Chondrocyte (in vitro differentiated cells): ENCODE measurements at regions not wholly inside any gene's neighbourhood (a gene's known extent, or its start where the extent isn't known, plus 50 kb on each side); places are given as distances from the start of the nearest gene placed in this dataset.

Experiments
- DNase-seq: peaks from one replicate; pipeline ENCODE4 v3.0.0; 2021; ENCODE audit warnings: mixed read lengths, low spot score
- H3K27ac Mint-ChIP-seq: one replicate; pipeline ENCODE4 v1.8.0; 2021; ENCODE audit warnings: mild to moderate bottlenecking, moderate library complexity, mixed read lengths; ENCODE audit not compliant: unreplicated experiment
- H3K27me3 Mint-ChIP-seq: 2 replicates; pipeline ENCODE4 v1.8.0; 2021; ENCODE audit warnings: low read depth, mixed read lengths
- H3K36me3 Mint-ChIP-seq: 2 replicates; pipeline ENCODE4 v1.8.0; 2021; ENCODE audit warnings: low read depth, mixed read lengths
- H3K4me1 Mint-ChIP-seq: 2 replicates; pipeline ENCODE4 v1.8.0; 2021; ENCODE audit warnings: low read depth, mild to moderate bottlenecking, mixed read lengths
- H3K4me3 Mint-ChIP-seq: one replicate; pipeline ENCODE4 v1.8.0; 2021; ENCODE audit warnings: mild to moderate bottlenecking, moderate library complexity, mixed read lengths; ENCODE audit not compliant: unreplicated experiment
- H3K9me3 Mint-ChIP-seq: 2 replicates; pipeline ENCODE4 v1.8.0; 2021; ENCODE audit warnings: low read depth, mixed read lengths
- CTCF ChIP-seq: fragments of 200-600 bp; sonication (generic); IDR thresholded peaks from 2 replicates; pipeline ENCODE4 v1.5.0; 2021; ENCODE audit warnings: antibody characterized with exemption, mild to moderate bottlenecking, moderate library complexity

GRCh38 chrX:39449352-39449751, 648.1 kb downstream of the MID1IP1 start:
- TF ChIP-seq CTCF = no peak
- no peaks in the 10 kb centered on the region for H3K36me3 Mint-ChIP-seq
- no peak overlapping the region for H3K27ac Mint-ChIP-seq
- no peak for DNase-seq
- H3K4me3 Mint-ChIP-seq = no peak overlapping the region
- no peaks in the 10 kb centered on the region for H3K4me1 Mint-ChIP-seq
- H3K9me3 Mint-ChIP-seq = peaks cover 6% of the 10 kb centered on the region
- peaks cover 11% of the 10 kb centered on the region for H3K27me3 Mint-ChIP-seq

DNA sequence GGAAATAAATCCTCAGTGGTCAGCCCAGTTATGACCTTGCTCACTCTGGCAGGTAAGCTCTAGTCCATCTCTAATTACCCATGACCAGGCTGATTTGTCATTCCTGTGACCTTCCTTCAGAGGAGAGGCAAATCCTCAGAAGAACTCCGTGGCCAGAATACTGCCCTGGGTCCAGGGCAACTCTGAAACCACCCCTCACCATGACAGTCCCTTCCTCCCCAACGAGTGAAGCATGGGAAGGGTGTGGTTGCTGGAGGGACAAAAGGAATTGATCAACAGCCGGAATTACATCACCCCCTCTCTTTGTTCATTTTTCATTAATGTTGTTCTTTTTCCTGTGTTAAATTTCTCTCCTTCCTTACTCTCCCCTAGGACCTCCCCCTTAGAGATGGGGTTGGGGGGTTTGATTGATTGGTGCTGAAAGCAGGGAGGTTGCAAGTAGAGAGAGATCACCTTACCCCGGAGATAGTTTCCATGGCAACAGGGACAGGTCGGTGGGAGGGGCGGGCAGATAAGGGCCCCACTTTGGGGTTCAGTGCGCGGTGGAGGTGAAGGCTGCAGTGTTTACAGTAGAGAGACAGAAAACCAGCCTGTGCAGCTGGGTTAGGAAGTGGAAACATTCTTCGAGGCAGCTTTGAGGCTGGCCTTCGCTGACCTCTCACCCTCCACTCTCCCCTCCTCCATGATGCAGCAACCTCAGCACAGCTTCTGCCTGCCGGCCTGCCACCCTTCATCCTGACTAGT, 647.4 kb downstream of the BCOR start:
- Mint-ChIP-seq H3K4me1 (no peaks in the 10 kb centered on the region), H3K4me3 (no peak overlapping the region), H3K36me3 (no peaks in the 10 kb centered on the region), H3K27me3 (peaks cover 11% of the 10 kb centered on the region), H3K9me3 (peaks cover 4% of the 10 kb centered on the region), H3K27ac (no peak overlapping the region)
- TF ChIP-seq CTCF = no peak
- no peak for DNase-seq

DNA sequence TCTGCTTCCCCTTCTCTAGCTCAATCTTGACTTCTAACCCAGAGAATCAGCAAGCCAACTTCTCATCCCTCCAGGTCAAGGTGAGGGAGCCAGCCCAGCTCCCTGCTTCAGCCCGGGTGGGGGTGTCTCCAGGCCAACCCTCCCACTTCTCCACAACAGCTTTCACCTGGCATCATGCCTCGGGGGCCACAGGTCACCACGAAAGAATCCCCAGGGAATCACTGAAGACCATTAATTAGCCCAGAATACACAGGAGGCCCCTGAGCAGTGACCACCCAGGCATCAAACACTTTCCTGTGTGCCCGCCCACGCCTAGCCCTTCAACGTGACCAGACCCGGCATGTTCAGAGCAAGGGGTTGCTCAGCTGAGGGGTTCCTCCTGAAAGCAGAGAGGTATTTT, 646.7 kb downstream of the BCOR start:
- no peak for TF ChIP-seq CTCF
- Mint-ChIP-seq H3K27me3 (peaks cover 11% of the 10 kb centered on the region), H3K27ac (no peak overlapping the region), H3K4me1 (no peaks in the 10 kb centered on the region), H3K4me3 (no peak overlapping the region), H3K9me3 (peaks cover 3% of the 10 kb centered on the region), H3K36me3 (no peaks in the 10 kb centered on the region)
- DNase-seq = no peak

- no peak for TF ChIP-seq CTCF
- Mint-ChIP-seq H3K4me1 (peaks cover 5% of the 10 kb centered on the region), H3K27ac (no peak overlapping the region), H3K4me3 (no peak overlapping the region), H3K9me3 (peaks cover 10% of the 10 kb centered on the region), H3K36me3 (no peaks in the 10 kb centered on the region), H3K27me3 (peaks cover 11% of the 10 kb centered on the region)
- DNase-seq = no peak
Measured at GRCh38 chrX:39452401-39452800, 645.4 kb downstream of the BCOR start.

- Mint-ChIP-seq H3K27me3 (peaks cover 6% of the 10 kb centered on the region), H3K36me3 (no peaks in the 10 kb centered on the region), H3K4me1 (peaks cover 6% of the 10 kb centered on the region), H3K4me3 (no peak overlapping the region), H3K27ac (no peak overlapping the region), H3K9me3 (peaks cover 10% of the 10 kb centered on the region)
- DNase-seq = no peak
- no peak for TF ChIP-seq CTCF
Measured at GRCh38 chrX:39453889-39454621, 643.7 kb downstream of the BCOR start.
